NCI-H1092 treated with DMSO at 0.1 percent for 48 hours (cell line): ENCODE measurements at regions not wholly inside any gene's neighbourhood (a gene's known extent, or its start where the extent isn't known, plus 50 kb on each side); places are given as distances from the start of the nearest gene placed in this dataset.

ENCODE experiments used
- DNase-seq: peaks from one replicate; lab custom pipeline; 2025; lab: John Stamatoyannopoulos, UW

- no peak for DNase-seq
These were observed 51.4 kb upstream of the LGSN start for GRCh38 chr6:63371104-63371715.

DNA sequence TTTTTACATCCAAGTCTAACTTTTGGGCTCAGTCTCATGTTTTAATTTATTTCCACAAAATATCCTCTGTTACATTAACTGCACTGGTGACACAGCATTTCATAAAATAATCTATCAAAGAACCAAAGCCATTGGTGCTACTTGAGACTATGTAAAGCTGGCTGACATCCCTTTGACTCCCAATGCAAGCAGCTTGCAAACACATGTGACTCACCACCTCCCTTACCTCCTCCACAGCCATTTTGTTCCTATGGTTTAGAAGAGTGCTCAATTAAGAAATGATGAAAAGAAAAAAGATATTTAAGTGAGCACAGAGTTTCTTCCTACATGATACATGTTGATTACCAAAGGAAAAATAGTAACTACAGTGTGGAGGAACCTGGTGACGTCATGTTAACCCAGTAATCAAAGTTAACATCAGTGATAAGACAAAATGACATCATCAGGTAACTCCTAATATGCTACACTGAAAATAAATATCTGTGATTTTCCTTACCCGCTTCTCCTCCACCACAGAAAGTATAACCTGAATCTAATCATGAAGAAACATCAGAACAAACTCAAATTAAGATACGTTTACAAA is 53.3 kb upstream of the LGSN start:
- no peak for DNase-seq

DNA sequence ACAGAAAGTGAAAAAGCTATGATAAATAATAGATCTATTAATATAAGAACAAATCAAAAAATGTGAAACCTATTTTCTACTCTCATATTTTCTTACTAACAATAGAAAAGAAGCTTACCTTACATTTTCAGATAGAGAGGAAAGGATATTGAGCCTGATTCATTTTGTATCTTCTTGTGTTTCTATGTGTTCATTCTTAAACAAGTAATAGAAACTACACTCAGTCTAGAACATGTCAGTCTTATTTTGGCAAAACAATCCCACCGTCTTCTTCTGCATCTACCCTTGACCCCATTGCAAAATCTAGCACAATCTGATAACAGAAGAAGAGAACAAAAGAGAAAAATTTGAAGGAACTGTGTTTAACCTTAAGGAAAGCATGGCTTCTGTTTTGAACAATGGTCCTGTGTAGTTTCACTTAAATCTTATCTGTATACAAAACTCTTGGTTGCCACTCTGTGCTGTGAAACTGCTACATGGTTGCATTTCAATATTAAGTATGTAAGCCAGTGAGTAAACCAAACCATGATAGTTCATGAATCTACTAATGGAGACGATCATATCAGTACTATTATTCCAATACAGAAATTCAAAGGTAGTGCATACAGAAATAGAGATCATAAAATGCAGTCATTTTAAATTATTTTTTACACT is 69.5 kb upstream of the LGSN start:
- DNase-seq = no peak

GRCh38 chr6:63391203-63391970 is 71.6 kb upstream of the LGSN start:
- DNase-seq = no peak

DNA sequence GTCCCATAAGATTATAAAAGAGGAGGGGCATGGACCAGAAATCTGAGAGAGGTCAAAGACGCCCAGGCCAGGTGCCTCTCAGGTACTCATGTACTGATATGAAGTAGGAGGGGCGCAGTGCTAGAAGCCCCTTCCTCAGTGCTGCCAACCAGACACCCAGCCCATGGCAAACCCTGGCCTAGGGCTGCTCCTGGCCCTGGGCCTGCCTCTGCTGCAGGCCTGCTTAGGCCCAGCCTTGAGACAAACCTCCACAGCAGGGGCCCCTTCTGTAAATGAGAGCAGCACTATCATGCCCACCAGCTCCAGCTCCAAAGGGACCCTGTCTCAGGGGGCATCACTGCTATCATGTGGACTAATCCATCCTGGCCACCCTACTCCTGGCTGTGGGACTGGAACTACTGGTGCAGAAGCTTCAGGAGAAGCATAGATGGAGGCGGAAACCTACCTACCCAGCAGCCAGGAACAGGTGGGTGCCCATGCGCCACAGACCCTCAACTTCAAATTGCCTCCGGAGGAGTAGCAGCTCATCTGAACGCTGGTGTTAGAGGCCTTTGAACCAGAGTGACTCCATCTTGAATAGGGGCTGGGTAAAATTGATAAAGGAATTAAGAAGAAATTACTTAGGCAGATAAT is 72.4 kb upstream of the LGSN start:
- no peak for DNase-seq

GRCh38 chr6:63394656-63395308 is 75.0 kb upstream of the LGSN start:
- DNase-seq = no peak

DNA sequence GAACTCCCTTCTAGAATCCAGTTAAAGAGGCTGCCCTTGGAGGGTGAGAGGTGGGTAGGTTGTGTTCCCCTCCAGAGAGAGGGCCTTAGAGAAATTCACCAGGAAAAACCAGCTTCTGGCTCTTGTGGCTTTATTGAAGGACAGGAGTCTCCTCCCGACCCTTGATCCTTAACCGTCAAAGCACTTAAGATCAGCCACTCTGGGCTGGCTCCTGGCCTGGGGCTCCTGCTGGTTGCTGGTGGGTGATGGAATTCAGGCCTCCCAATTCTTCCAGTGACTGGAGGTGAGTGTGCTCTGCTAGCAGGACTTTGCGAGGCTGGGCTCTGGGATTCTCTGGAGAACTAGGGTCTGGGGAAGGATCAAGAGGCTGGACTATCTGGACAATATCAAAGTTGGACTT is 75.6 kb upstream of the LGSN start:
- no peak for DNase-seq

DNA sequence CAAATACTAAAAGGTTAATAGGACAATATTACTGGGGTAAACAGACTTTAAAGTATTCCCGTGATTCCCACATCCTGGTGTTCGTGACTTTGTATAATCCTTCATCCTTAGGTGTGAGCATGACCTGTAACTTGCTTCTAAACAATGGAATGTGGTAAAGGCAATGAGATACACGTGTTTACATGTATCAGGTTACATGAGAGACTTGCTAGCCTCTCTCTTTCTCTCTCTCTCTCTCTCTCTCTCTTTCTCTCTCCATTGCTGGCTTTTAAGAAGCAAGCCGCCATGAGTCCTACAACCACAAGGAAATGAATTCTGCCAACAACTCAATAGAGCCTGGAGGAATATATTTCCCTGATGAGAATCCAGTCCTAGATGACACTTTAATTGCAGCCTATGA is 83.9 kb upstream of the LGSN start:
- no peak for DNase-seq

- DNase-seq = no peak
These were observed 90.9 kb upstream of the LGSN start for GRCh38 chr6:63410435-63411426.

DNA sequence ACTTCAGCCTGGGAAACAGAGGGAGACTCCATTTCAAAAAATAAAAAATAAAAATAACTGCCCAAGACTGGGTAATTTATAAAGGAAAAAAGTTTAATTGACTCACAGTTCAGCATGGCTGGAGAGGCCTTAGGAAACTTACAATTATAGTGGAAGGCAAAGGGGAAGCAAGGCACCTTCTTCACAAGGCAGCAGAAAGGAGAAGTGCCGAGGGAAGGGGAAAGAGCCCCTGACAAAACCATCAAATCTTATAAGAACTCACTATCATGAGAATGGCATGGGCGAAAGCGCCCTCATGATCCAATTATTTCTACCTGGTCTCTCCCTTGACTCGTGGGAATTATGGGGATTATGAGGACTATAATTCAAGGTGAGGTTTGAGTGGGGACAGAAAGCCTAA is 95.5 kb upstream of the LGSN start:
- DNase-seq = no peak

GRCh38 chr6:63418741-63419140 is 99.0 kb upstream of the LGSN start:
- no peak for DNase-seq

- no peak for DNase-seq
These were observed 104.9 kb upstream of the LGSN start for GRCh38 chr6:63424636-63425035.

DNA sequence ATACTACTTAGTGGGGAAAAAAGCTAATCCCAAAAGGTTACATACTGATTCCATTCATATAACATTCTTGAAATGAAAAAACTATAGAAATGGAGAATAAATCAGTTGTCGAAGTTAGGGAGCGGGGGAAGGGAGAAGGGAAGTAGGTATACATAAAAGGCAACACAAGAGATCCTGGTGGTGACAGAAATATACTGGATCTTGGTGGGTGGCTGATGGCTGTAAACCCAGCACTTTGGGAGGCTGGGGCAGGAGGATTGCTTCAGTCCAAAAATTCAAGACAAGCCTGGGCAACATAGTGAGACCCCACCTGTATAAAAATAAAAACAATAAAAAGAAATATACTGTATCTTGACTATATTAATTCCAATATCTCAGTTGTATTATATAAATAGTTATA is 105.7 kb upstream of the LGSN start:
- no peak for DNase-seq

DNA sequence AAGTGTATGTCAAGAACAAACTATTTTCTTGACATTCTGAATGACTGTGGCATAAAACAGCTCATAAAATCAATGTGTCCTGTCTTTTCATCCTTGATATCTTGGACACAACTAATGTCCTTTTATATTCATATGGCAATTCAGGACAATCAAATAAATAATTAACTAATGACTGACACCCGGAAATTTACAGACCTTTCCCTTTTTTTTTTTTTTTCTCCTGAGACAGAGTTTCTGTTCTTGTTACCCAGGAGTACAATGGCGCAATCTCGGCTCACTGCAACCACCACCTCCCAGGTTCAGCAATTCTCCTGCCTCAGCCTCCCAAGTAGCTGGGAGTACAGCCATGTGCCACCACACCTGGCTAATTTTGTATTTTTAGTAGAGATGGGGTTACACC is 107.1 kb upstream of the LGSN start:
- DNase-seq = no peak

DNA sequence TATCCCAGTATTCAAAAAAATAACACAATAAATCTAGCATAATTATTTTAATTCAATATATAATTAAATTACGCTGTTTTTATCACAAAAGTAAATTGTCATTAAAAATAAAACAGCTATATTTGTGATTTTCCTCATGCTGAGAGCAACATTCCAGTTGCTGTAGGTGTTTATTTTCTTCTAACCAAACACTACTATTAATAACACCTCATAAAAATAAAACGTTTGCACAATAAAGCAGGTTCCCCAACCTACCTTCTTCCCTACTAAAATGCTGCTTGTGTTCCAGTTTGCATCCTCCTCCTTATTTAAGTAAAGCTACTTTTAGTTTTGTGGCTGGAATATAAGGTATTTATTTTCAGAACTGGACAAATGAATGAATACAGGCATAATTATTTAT is 108.2 kb upstream of the LGSN start:
- DNase-seq = no peak

GRCh38 chr6:63430985-63431519 is 111.3 kb upstream of the LGSN start:
- DNase-seq = no peak

GRCh38 chr6:63434943-63435342 is 115.2 kb upstream of the LGSN start:
- no peak for DNase-seq

GRCh38 chr6:63436356-63436755 is 116.6 kb upstream of the LGSN start:
- DNase-seq = no peak

DNA sequence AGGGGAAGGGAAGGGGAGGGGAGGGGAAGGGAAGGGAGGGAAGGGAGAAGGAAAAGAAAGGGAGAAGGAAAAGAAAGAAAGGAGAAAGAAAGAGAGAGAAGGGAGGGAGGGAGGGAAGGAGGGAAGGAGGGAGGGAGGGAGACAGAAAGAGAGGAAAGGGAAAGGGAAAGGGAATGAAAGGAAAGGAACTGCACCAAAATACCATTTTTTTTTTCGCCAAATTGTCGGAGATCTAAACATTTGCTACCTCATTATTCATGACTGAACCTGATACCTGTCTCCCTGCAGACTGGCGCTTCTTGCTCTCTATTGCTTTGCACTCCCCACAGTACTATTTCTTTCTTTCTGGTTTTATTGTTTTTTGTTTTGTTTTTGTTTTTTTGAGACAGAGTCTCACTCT is 117.3 kb upstream of the LGSN start:
- no peak for DNase-seq

GRCh38 chr6:63440057-63440456 is 120.3 kb upstream of the LGSN start:
- DNase-seq = no peak

- DNase-seq = no peak
These were observed 120.8 kb upstream of the LGSN start for GRCh38 chr6:63440594-63440993.
